Activated naive CD8-positive, alpha-beta T cell (primary cell): ENCODE measurements at regions not wholly inside any gene's neighbourhood (a gene's known extent, or its start where the extent isn't known, plus 50 kb on each side); places are given as distances from the start of the nearest gene placed in this dataset.

ENCODE experiments used
- H3K27ac Mint-ChIP-seq: one replicate; pipeline ENCODE4 v1.8.0; 2021; ENCODE audit warnings: mixed read lengths
- H3K27me3 Mint-ChIP-seq: one replicate; pipeline ENCODE4 v1.8.0; 2021; ENCODE audit warnings: mixed read lengths
- H3K36me3 Mint-ChIP-seq: one replicate; pipeline ENCODE4 v1.8.0; 2021; ENCODE audit warnings: mixed read lengths
- H3K4me1 Mint-ChIP-seq: one replicate; pipeline ENCODE4 v1.8.0; 2021; ENCODE audit warnings: low read depth, mixed read lengths
- H3K4me3 Mint-ChIP-seq: one replicate; pipeline ENCODE4 v1.8.0; 2021; ENCODE audit warnings: mild to moderate bottlenecking, mixed read lengths
- H3K9me3 Mint-ChIP-seq: one replicate; pipeline ENCODE4 v1.8.0; 2021; ENCODE audit warnings: low read depth, mixed read lengths

DNA sequence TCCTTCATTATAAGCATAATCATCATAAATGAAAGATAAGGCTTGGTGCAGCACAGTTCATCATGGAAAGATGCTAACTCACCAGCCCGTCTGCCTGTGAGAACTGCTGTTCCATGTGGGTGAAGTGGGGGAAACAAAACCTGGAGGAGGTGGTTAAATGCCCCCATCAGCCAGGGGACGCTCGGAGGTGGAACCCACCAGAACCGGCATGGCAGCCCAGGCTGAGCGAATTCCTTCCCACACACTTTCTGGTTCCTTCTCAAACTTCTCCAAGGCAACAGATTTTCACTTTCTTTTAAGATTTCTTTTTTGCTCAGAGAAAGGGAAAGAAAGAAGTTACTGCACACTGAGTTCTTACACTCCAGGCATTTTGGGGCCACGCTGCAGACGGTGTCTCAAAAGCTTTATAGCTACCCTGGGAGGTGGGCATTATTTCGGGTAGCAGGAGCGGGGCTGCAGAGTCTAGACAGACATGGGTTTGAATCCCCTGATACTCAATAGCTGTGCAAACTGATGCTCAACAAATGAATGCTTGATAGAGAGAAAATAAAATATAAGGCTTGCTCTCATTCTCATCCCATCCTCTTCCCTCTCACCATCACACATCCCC lies 190.7 kb downstream of the BCL11B start:
- Mint-ChIP-seq H3K36me3 (peaks cover 19% of the 10 kb centered on the region), H3K9me3 (peaks cover 11% of the 10 kb centered on the region), H3K4me1 (peaks cover 12% of the 10 kb centered on the region), H3K27me3 (no peaks in the 10 kb centered on the region), H3K27ac (no peak overlapping the region), H3K4me3 (no peak overlapping the region)

DNA sequence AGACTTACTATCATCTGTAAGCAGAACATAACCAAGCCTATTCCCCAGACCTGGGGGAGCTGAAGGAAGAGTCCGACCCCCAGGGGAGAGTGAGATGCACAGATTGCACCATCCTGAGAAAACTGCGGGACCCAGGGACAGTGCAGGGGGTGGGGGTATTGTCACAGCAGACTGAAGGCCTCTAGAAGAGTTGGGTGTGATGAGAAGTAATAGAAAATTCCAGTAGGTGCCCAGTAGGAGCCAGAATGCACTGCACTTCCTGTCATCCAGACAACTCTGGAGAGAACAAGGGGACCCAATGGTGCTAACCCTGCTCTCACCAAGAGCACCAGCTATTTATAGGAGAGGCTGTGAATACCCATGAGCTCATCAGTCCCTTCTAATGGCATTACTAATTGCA lies 190.1 kb downstream of the BCL11B start:
- Mint-ChIP-seq H3K4me3 (no peak overlapping the region), H3K27me3 (no peaks in the 10 kb centered on the region), H3K36me3 (peaks cover 21% of the 10 kb centered on the region), H3K4me1 (peaks cover 7% of the 10 kb centered on the region), H3K9me3 (peaks cover 11% of the 10 kb centered on the region), H3K27ac (no peak overlapping the region)

DNA sequence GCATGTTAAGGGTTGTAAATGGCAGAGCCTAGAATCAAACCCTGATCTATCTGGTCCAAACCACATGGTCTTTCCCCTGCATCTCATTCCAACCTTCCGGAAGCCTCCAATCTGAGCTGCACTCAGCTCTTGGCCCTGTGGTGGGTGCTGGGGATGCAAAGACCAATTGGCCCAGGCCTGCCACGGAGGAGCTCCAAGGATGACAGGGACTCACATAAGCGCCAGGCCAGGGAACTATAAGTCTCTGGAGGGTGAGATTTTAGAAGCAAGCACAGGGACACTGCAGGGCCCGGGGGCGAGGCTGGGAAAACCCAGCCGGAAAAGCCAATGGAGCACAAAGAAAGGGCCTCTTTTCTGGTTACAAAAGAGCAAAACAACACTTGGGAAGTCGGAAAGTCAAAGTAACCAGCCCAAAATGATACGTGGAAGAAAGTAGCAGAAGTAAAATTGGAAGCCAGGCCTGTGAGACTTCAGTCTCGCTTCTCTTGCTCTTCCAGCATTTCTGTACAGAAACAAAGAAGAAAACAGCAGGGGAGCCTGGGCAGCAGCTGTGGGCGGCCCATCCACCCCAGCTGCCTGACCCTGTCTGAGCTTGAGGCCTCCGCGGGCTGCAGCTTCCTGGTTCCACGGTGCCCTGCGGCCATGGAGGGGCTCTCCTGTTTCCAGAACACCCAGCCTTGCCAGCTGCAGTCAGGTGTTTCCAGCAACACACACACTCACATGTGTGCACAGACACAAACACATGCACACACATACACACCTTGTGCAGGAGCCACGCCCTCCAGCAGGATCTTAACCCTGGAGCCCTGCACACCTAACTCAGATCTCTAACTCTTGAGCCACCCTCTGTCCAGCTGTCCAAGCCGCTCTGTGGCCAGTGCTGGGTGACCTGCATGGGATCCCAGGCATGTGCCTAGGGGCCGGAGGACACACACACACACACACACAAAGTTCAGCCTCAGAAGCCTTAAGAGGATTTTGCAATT lies 178.2 kb downstream of the BCL11B start:
- Mint-ChIP-seq H3K9me3 (peaks cover 9% of the 10 kb centered on the region), H3K27me3 (no peaks in the 10 kb centered on the region)

DNA sequence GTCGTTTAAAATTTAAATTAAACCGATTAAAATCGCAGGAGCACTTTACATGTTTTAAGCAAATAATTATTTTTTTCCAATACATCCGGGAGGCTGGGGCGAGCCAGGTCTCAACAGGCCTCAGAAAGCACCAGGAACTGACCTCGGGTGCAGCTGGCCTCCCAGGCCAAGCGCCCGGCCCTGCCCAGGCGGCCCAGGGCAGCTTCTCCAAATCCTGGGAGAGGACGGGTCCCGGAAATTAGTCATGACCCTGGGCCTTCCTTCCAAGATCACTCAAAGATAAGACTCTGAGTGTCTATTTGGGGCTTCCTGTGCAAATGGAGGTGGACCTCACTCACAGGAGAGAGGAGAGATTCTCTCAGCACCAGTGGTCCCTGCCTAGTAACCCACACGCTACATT lies 177.1 kb downstream of the BCL11B start:
- Mint-ChIP-seq H3K27ac (no peak overlapping the region), H3K4me1 (no peaks in the 10 kb centered on the region), H3K4me3 (no peak overlapping the region), H3K9me3 (peaks cover 9% of the 10 kb centered on the region), H3K36me3 (peaks cover 10% of the 10 kb centered on the region), H3K27me3 (no peaks in the 10 kb centered on the region)

More for the DNA sequence above, 178.2 kb downstream of the BCL11B start:
- Mint-ChIP-seq H3K27ac (no peak overlapping the region), H3K4me1 (no peaks in the 10 kb centered on the region), H3K4me3 (no peak overlapping the region), H3K36me3 (peaks cover 10% of the 10 kb centered on the region)

DNA sequence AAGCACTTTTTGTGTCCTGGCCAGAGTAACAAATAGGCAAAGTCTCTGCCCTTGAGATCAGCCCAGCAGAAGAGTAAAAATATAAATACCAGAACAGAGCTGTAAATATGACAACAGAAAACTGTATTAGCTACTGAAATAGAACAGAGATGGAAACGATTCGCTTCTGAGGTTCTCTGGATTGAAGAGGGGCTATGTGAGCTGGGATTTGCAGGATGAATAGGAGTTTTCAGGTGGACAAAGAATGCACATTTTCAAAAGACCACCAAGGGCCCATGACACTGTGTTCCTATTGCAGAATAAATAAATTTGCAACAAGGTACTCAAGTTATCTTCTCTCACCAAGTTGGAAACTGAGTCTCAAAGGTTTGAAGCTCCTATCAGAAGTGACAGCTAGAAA lies 176.6 kb downstream of the BCL11B start:
- no peak overlapping the region for H3K4me3 Mint-ChIP-seq
- H3K9me3 Mint-ChIP-seq: peaks cover 9% of the 10 kb centered on the region
- no peaks in the 10 kb centered on the region for H3K4me1 Mint-ChIP-seq
- H3K27me3 Mint-ChIP-seq: no peaks in the 10 kb centered on the region
- H3K36me3 Mint-ChIP-seq: peaks cover 10% of the 10 kb centered on the region
- H3K27ac Mint-ChIP-seq: no peak overlapping the region

DNA sequence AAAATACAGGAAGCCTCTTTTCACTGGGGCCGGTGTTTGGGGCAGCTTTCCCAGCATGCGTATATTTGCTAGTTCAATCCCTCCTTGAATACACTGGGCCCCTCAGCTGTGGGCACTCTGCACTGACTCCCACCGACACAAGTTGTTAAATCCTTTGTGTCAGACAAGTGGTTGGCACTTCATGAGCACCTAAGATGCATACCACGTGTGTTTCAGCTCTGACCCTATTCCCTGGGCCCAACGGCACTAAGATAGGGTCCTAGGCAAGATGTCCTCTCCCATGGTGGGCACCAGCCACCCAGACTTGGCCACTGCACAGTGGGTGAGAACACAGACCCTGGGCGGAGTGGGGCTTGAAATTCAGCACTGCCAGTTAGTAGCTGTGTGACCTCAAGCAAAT lies 173.8 kb downstream of the BCL11B start:
- no peaks in the 10 kb centered on the region for H3K36me3 Mint-ChIP-seq
- peaks cover 8% of the 10 kb centered on the region for H3K4me1 Mint-ChIP-seq
- no peak overlapping the region for H3K27ac Mint-ChIP-seq
- no peak overlapping the region for H3K4me3 Mint-ChIP-seq
- no peaks in the 10 kb centered on the region for H3K9me3 Mint-ChIP-seq
- H3K27me3 Mint-ChIP-seq: no peaks in the 10 kb centered on the region

DNA sequence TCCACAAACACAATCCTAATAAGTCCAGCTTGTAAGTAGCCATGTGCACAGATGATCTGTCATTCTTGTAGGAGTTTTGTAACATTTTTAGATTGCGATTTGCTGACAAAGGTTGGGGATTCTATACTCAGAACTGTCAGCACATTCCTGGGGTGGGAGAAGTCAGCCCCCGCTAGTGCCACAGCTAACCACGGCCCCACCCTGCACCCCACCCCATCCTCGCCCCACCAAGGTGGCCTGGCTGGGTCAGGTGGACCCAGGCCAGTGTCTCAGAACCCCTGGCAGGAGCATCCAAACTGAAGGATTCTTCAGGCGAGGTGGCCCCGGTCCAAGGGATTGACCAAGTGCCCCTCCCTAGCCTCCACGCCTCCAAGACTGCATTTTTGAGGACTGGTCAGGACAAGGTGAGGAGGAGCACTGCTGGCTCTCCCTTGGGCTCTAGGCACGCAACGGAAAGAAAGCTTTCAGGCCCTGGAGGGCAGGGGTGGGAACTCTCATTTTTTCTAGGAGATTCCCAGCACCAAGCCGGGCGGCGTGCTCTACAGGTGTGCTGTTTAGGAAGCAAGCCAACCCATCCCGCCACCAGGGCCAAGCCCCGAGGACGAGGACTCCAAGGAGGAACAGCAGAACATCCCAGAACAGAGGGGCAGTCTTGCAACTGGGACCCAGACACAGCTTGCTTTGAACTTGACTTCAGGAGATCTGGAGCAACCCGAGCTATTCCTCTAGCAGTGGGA lies 172.8 kb downstream of the BCL11B start:
- H3K27me3 Mint-ChIP-seq: no peaks in the 10 kb centered on the region
- H3K36me3 Mint-ChIP-seq: no peaks in the 10 kb centered on the region
- H3K4me3 Mint-ChIP-seq: no peak overlapping the region
- H3K4me1 Mint-ChIP-seq: peaks cover 8% of the 10 kb centered on the region
- no peaks in the 10 kb centered on the region for H3K9me3 Mint-ChIP-seq
- no peak overlapping the region for H3K27ac Mint-ChIP-seq

DNA sequence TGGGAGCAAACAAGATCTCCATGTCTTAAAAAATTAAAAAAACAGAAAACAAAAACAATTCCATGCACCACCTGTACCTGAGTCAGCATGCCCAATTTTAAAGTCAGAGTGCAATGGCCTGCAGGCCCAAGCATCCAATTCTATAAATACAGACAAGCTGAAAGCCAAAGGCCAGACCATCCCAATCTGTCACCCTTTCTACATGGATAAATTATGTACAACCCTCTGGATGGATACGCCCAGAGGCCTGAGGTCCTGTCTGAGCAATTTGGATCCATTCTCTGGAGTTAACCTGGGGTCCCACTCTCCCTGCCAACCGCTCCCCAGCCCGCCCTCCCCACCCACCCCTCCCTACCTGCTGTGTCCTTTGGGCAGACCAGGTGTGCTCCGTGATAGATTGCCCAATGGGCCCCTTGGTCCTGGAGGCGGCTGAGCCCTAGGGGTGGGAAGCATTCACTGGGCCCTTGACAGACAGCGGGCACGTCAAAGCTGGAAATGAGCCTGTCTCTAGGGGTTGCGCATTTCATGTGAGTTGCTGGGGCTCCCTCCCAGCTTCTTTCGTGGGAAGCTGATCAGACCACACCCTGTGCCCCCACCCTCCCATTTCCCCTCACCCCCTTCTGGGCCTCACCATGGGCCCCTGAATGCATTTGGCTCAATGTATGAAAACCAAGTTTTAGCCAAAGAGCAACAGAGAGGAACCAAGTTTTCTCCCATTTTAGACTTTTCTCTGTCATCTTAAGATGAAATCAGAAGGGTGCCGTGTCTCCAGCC lies 171.3 kb downstream of the BCL11B start:
- Mint-ChIP-seq H3K4me3 (no peak overlapping the region), H3K27ac (no peak overlapping the region), H3K4me1 (peaks cover 8% of the 10 kb centered on the region), H3K36me3 (peaks cover 3% of the 10 kb centered on the region), H3K27me3 (no peaks in the 10 kb centered on the region), H3K9me3 (no peaks in the 10 kb centered on the region)

DNA sequence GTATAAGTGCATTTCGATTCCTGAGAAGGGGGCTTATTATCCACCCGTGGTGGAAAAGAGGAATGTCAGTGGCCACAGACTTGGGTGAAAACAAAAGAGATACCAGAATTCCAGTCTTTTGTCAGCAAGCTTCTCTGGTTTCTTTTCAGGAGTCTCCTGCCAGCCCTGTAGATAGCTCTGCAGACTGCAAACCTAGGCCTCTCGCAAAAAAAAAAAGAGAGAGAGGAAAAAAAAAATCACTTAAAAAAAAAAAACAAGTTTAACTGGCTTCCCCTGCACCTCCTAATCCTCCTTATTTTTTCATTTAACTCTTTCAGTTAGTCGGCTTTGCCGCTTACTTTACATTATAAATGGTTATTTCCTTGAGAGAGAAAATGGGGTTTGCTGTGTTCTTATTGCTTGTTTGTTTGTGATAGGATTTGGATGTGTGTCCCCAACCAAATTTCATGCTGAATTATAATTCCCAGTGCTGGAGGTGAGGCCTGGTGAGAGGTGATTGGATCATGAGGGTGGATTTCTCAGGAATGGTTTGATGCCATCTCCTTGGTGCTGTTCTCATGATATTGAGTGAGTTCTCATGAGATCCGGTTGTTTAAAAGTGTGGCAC lies 170.0 kb downstream of the BCL11B start:
- H3K27ac Mint-ChIP-seq: no peak overlapping the region
- peaks cover 4% of the 10 kb centered on the region for H3K36me3 Mint-ChIP-seq
- H3K4me3 Mint-ChIP-seq: no peak overlapping the region
- H3K4me1 Mint-ChIP-seq: peaks cover 8% of the 10 kb centered on the region
- H3K27me3 Mint-ChIP-seq: no peaks in the 10 kb centered on the region
- H3K9me3 Mint-ChIP-seq: no peaks in the 10 kb centered on the region

DNA sequence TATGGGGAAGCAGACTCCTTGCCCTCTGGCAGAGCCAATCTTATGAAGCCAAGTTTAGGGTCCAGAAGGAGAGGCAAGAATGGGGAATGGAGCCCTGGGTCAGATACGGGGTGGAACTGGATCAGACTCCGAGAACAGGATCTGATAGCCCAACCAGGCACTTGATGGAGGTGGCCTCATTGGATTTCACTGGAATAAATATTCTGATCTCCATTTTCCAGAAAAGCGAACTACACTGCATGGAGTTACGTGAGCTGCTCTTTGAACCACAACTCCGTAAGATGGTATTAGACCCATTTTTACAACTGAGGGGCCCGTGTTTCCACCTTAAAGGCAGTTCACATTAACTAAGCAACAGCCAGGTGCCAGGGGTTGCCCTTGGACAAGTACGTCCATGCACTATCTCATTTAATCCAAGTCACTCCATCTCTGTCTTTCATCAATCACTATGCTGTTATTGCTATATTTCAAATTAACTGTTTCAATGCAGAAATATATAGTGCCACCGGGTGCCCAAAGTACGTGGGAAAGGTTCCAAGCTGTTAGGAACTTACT lies 155.2 kb downstream of the BCL11B start:
- Mint-ChIP-seq H3K4me1 (peaks cover 19% of the 10 kb centered on the region), H3K27ac (no peak overlapping the region), H3K36me3 (peaks cover 7% of the 10 kb centered on the region), H3K27me3 (no peaks in the 10 kb centered on the region), H3K9me3 (peaks cover 7% of the 10 kb centered on the region), H3K4me3 (peak overlapping the region; percentile 15)

DNA sequence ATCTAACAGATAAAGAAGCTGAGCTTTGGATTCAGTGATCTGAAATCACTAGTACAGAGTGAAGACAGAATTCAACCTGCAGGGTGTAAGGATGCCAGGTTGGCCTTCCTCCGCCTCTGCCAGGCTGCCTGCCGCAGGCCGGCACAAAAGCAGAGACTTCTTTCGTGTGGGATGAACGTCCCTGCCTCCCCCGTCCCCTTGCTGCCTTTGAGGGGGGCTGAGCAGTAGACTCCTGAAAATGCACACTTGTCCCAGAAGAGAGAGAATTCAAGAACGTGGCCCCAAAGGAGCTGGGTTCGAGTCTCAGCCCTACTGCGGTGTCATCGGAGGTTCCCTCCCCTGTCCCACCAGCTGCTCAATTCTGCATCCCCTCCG lies 154.3 kb downstream of the BCL11B start:
- Mint-ChIP-seq H3K4me1 (peaks cover 19% of the 10 kb centered on the region), H3K36me3 (peaks cover 7% of the 10 kb centered on the region), H3K27ac (no peak overlapping the region), H3K27me3 (no peaks in the 10 kb centered on the region), H3K9me3 (peaks cover 7% of the 10 kb centered on the region), H3K4me3 (peak overlapping the region; percentile 79)

DNA sequence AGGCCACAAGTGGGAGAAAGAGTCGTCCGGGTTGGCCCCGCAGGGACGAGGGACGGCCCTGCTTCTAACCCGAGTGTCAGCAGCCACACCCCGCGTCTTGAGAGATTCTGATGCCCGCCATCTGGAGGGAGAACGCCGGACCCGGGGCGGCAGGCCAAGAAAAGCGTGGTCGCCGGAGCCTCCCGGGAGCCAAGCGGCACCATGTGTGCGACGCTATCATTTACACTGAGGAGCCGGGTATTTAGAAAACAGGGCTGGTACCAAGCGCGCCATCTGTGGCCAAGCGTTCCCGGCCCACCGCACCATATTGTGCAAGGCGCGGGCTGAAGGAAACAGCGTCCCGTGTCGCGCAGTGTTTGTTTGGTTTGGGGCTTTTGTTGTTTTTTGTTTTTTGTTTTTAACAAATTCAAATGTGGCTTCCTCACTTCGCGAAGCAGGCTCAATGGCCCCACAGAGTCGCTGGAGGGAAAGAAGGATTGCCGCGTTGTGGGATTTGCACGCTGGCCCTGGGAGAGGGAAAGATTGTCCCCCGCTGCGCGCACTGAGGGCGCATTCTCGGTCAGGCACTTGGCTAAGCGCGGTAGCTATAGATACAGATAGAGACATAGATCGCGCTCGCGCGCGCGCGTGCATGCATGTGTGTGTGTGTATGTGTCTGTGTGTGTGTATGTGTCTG lies 153.8 kb downstream of the BCL11B start:
- Mint-ChIP-seq H3K4me1 (peaks cover 19% of the 10 kb centered on the region), H3K27ac (peak overlapping the region; percentile 34), H3K27me3 (no peaks in the 10 kb centered on the region), H3K4me3 (peak overlapping the region; percentile 79), H3K9me3 (peaks cover 7% of the 10 kb centered on the region), H3K36me3 (peaks cover 5% of the 10 kb centered on the region)

DNA sequence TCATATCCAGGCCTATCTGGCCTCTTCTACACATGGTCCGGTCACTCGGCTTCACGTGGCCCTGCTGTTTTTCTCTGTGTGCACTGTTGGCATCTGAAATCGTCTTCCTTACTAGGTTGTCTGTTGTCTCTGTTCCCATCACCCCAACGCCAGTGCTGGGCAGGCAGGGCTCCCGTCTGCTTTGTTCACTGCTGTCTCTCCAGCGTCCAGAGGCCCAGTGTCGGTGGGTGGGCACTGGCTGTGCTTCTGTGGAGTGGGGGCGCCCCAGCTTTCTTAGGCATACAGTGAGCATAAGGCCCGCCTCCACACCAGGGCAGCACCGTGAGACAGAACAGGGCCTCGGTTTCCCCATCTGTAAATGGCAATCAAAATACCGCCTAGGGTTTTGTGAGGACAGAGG lies 153.1 kb downstream of the BCL11B start:
- peaks cover 5% of the 10 kb centered on the region for H3K9me3 Mint-ChIP-seq
- H3K27ac Mint-ChIP-seq: no peak overlapping the region
- no peak overlapping the region for H3K4me3 Mint-ChIP-seq
- peaks cover 2% of the 10 kb centered on the region for H3K36me3 Mint-ChIP-seq
- no peaks in the 10 kb centered on the region for H3K27me3 Mint-ChIP-seq
- H3K4me1 Mint-ChIP-seq: peaks cover 19% of the 10 kb centered on the region
